Mesendoderm (in vitro differentiated cells): ENCODE measurements at regions not wholly inside any gene's neighbourhood (a gene's known extent, or its start where the extent isn't known, plus 50 kb on each side); places are given as distances from the start of the nearest gene placed in this dataset.

Experiments used
- DNase-seq: peaks from one replicate; pipeline ENCODE4 v3.0.0; 2013
- H2AK5ac ChIP-seq: 2 replicates; pipeline ENCODE4 v1.6.1; 2013; ENCODE audit warnings: low read length, inconsistent platforms
- H2BK120ac ChIP-seq: 2 replicates; pipeline ENCODE4 v1.6.1; 2013; ENCODE audit warnings: low read depth, mild to moderate bottlenecking, low read length, moderate library complexity, mixed read lengths
- H2BK15ac ChIP-seq: replicated peaks from 2 replicates; pipeline ENCODE4 v1.6.1; 2013; ENCODE audit warnings: low read depth, mild to moderate bottlenecking, moderate library complexity
- H2BK5ac ChIP-seq: 2 replicates; pipeline ENCODE4 v1.6.1; 2013; ENCODE audit warnings: low read length, inconsistent platforms
- H3K18ac ChIP-seq: 2 replicates; pipeline ENCODE4 v1.6.1; 2013; ENCODE audit warnings: mild to moderate bottlenecking, low read length, mixed read lengths
- H3K23ac ChIP-seq: one replicate; pipeline ENCODE4 v1.6.1; 2013; ENCODE audit warnings: low read length
- H3K27ac ChIP-seq: 2 replicates; pipeline ENCODE4 v1.5.1; 2013; ENCODE audit warnings: low read depth, mild to moderate bottlenecking, inconsistent platforms, low read length, moderate library complexity
- H3K27me3 ChIP-seq: 2 replicates; pipeline ENCODE4 v1.6.1; 2013; ENCODE audit warnings: low read length, control low read depth, mild to moderate bottlenecking, inconsistent platforms; ENCODE audit not compliant: insufficient read depth, poor library complexity
- H3K36me3 ChIP-seq: 2 replicates; pipeline ENCODE4 v1.6.1; 2013; ENCODE audit warnings: low read length, inconsistent platforms; ENCODE audit not compliant: control insufficient read depth, insufficient read depth
- H3K4ac ChIP-seq: one replicate; pipeline ENCODE4 v1.6.1; 2013; ENCODE audit warnings: low read depth, mild to moderate bottlenecking, low read length, moderate library complexity
- H3K4me1 ChIP-seq: 2 replicates; pipeline ENCODE4 v1.6.1; 2013; ENCODE audit warnings: low read depth, low read length, inconsistent platforms; ENCODE audit not compliant: control insufficient read depth
- H3K4me2 ChIP-seq: 2 replicates; pipeline ENCODE4 v1.6.1; 2013; ENCODE audit warnings: low read length
- H3K4me3 ChIP-seq: 2 replicates; pipeline ENCODE4 v1.5.1; 2013; ENCODE audit warnings: mild to moderate bottlenecking, low read length
- H3K56ac ChIP-seq: one replicate; pipeline ENCODE4 v1.6.1; 2013; ENCODE audit warnings: low read length
- H3K79me1 ChIP-seq: 2 replicates; pipeline ENCODE4 v1.6.1; 2013; ENCODE audit warnings: low read length, inconsistent platforms
- H3K79me2 ChIP-seq: 2 replicates; pipeline ENCODE4 v1.6.1; 2013; ENCODE audit warnings: mild to moderate bottlenecking, low read length; ENCODE audit not compliant: control insufficient read depth, insufficient read depth
- H3K9ac ChIP-seq: 2 replicates; pipeline ENCODE4 v1.6.1; 2013; ENCODE audit warnings: low read length, inconsistent platforms
- H4K5ac ChIP-seq: one replicate; pipeline ENCODE4 v1.6.1; 2013; ENCODE audit warnings: low read length
- H4K8ac ChIP-seq: one replicate; pipeline ENCODE4 v1.6.1; 2013; ENCODE audit warnings: low read depth, mild to moderate bottlenecking, control low read depth, low read length, moderate library complexity
- WGBS: extraction: QIAGEN DNeasy Blood & Tissue Kit; methylation state at CpG from one replicate; pipeline ENCODE4 v1.1.7; 2013; ENCODE audit warnings: low lambda C conversion rate, missing lambda C conversion rate; ENCODE audit not compliant: insufficient coverage; ENCODE audit errors: extremely low coverage; 5-methylcytosine and 5-hydroxymethylcytosine counted together

DNA sequence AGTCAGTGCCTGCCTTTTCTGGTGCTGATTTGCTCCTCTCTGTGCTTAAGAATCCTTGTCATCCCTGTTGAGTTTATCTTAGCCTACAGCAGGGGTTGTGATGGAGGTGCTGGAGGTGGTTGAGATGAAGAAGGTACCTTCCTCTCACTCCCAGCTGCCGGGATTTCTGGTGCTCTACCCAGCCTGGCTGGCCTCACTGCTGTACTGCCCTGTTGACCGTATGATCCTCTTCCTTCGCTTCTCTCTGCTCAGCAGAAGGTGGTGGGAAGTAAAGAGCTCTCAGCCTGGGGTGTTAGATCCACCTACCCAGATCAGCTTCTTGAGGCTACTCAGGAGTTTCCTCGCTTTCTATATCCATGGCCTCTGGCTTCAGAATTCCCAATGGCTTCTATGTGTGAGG is 101.0 kb upstream of the NXT1 start:
- Histone ChIP-seq H3K36me3 (no peaks in the 10 kb centered on the region), H3K56ac (no peak overlapping the region), H3K79me1 (no peaks in the 10 kb centered on the region), H3K23ac (no peak overlapping the region), H3K27me3 (no peaks in the 10 kb centered on the region), H3K4me1 (no peaks in the 10 kb centered on the region), H3K4me2 (no peak overlapping the region), H3K27ac (no peak overlapping the region), H3K4me3 (no peak overlapping the region), H2BK120ac (no peak overlapping the region), H3K4ac (no peak overlapping the region), H4K8ac (no peak overlapping the region), H4K5ac (no peak overlapping the region), H3K18ac (no peak overlapping the region), H2AK5ac (no peak overlapping the region), H3K79me2 (no peaks in the 10 kb centered on the region), H3K9ac (no peak overlapping the region), H2BK5ac (no peak overlapping the region), H2BK15ac (no peak overlapping the region)
- DNase-seq = no peak
- no CpG with 5 or more reads among the region's 4 CpGs for WGBS

DNA sequence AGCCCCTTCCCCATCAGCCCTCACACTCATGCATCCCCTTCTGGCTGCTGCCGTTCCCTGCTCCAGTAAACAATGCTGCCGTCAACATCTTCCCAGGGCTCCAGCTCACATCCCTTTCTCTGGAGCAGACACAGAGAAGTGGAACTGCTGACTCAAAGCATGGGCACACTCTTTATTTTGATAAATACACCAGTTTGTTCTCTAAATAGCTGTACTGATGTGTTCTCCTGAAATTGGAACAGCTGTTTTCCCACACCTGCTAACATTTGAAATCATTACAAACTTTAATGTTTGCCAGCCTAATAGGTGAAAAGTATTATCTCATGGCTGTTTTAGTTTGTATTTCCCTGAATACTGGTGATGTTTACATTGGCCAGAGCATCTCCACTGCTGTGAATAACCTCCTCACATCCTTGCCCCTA is 102.1 kb upstream of the NXT1 start:
- Histone ChIP-seq H3K9ac (no peak overlapping the region), H3K4me2 (no peak overlapping the region), H3K4ac (no peak overlapping the region), H3K4me1 (no peaks in the 10 kb centered on the region), H3K18ac (no peak overlapping the region), H3K4me3 (no peak overlapping the region), H3K27me3 (no peaks in the 10 kb centered on the region), H2BK5ac (no peak overlapping the region), H2BK15ac (no peak overlapping the region), H3K27ac (no peak overlapping the region), H2AK5ac (no peak overlapping the region), H3K23ac (no peak overlapping the region), H3K36me3 (no peaks in the 10 kb centered on the region), H4K8ac (no peak overlapping the region), H3K79me2 (no peaks in the 10 kb centered on the region), H3K79me1 (no peaks in the 10 kb centered on the region), H3K56ac (no peak overlapping the region), H4K5ac (no peak overlapping the region), H2BK120ac (no peak overlapping the region)
- WGBS = no CpG with 5 or more reads among the region's 2 CpGs
- no peak for DNase-seq

- Histone ChIP-seq H3K79me1 (no peaks in the 10 kb centered on the region), H3K56ac (no peak overlapping the region), H2BK15ac (no peak overlapping the region), H3K4me2 (no peak overlapping the region), H3K4me1 (no peaks in the 10 kb centered on the region), H3K27me3 (no peaks in the 10 kb centered on the region), H3K23ac (no peak overlapping the region), H2BK5ac (no peak overlapping the region), H3K79me2 (no peaks in the 10 kb centered on the region), H3K4ac (no peak overlapping the region), H4K8ac (no peak overlapping the region), H3K9ac (no peak overlapping the region), H4K5ac (no peak overlapping the region), H2BK120ac (no peak overlapping the region), H3K36me3 (no peaks in the 10 kb centered on the region), H3K4me3 (no peak overlapping the region), H2AK5ac (no peak overlapping the region), H3K18ac (no peak overlapping the region), H3K27ac (no peak overlapping the region)
- WGBS = no CpG with 5 or more reads among the region's 21 CpGs
- DNase-seq = no peak
Measured at GRCh38 chr20:23246717-23247664, 103.6 kb upstream of the NXT1 start.

- Histone ChIP-seq H2BK120ac (no peak overlapping the region), H3K9ac (no peak overlapping the region), H3K4me2 (no peak overlapping the region), H2BK15ac (no peak overlapping the region), H3K27me3 (no peaks in the 10 kb centered on the region), H4K5ac (no peak overlapping the region), H3K4me3 (no peak overlapping the region), H4K8ac (no peak overlapping the region), H2AK5ac (no peak overlapping the region), H3K56ac (no peak overlapping the region), H3K18ac (no peak overlapping the region), H3K36me3 (no peaks in the 10 kb centered on the region), H3K4me1 (no peaks in the 10 kb centered on the region), H3K4ac (no peak overlapping the region), H2BK5ac (peak overlapping the region; percentile 11), H3K79me1 (no peaks in the 10 kb centered on the region), H3K27ac (no peak overlapping the region), H3K23ac (no peak overlapping the region), H3K79me2 (no peaks in the 10 kb centered on the region)
- peak; percentile 79 for DNase-seq
- no CpG with 5 or more reads among the region's 11 CpGs for WGBS
Measured at GRCh38 chr20:23245553-23246181, 104.9 kb upstream of the NXT1 start.

DNA sequence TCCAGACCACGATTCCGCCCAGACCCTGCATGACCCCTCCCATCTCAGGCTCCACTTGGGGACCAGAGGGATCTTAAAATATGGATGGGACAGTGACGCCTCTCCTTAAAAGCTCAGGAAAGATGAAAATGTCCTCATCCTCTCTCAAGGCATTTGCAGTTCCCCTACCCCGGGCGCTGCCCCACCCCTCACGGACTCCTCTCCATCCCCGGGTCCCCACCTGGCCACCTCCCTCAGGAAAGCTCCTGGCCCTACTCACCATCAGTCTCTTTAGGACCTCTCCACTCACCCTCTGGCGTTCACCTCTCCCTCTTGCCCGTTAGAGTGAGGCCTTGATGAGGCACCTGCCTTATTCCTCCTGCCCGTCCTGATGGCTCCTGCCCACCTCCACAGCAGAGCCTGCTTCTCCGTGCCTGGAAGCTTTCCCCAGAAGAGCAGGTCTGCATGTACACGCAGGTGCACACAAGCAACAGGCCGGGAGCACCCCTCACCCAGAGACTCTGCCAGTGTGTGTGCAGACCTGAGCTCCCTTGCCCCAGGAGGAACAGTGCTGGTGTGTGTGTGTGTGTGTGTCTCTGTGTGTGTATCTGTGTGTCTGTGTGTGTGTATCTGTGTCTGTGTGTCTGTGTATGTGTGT is 105.6 kb upstream of the NXT1 start:
- Histone ChIP-seq H3K9ac (no peak overlapping the region), H3K27ac (no peak overlapping the region), H2BK5ac (no peak overlapping the region), H3K4me2 (no peak overlapping the region), H2BK15ac (no peak overlapping the region), H4K8ac (no peak overlapping the region), H3K4me3 (no peak overlapping the region), H2BK120ac (no peak overlapping the region), H2AK5ac (no peak overlapping the region), H3K36me3 (no peaks in the 10 kb centered on the region), H3K79me1 (no peaks in the 10 kb centered on the region), H3K18ac (no peak overlapping the region), H3K4ac (no peak overlapping the region), H3K56ac (no peak overlapping the region), H4K5ac (no peak overlapping the region), H3K23ac (no peak overlapping the region), H3K79me2 (no peaks in the 10 kb centered on the region), H3K27me3 (no peaks in the 10 kb centered on the region), H3K4me1 (no peaks in the 10 kb centered on the region)
- no peak for DNase-seq
- no CpG with 5 or more reads among the region's 13 CpGs for WGBS
